HPDE6-E6E7 (cell line): ENCODE measurements at regions not wholly inside any gene's neighbourhood (a gene's known extent, or its start where the extent isn't known, plus 50 kb on each side); places are given as distances from the start of the nearest gene placed in this dataset.
"Not testable (repeated sequence)": the region's sequence is repeated elsewhere in the genome, so short reads cannot be mapped to it uniquely, and the experiment has no call there.

Source experiments
- DNase-seq: peaks from one replicate; pipeline ENCODE4 v3.0.0; 2011; ENCODE audit warnings: missing footprints; ENCODE audit errors: extremely low spot score

DNA sequence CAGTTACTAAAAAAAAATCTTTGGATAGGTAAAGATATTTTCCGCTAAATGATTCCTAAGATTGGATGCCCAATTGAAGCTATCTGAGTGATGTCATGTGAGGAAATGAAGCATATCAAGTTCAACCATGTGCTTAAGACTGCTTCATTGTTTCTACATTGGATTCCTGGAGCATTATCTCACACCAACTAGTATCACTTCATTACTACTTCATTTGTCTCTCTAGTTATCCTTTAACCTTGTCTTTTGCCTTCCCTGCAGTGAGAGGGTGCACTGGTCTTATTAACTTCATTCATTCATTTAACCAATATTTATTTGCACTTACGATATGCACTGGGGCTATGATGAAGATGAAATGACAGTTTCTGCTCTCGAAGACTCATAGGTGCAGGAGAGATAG lies 198.1 kb downstream of the SLC38A4 start:
- DNase-seq = no peak

DNA sequence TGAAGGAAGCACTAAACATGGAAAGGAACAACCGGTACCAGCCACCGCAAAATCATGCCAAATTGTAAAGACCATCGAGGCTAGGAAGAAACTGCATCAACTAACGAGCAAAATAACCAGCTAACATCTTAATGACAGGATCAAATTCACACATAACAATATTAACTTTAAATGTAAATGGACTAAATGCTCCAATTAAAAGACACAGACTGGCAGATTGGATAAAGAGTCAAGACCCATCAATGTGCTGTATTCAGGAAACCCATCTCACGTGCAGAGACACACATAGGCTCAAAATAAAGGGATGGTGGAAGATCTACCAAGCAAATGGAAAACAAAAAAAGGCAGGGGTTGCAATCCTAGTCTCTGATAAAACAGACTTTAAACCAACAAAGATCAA lies 206.3 kb downstream of the SLC38A4 start:
- not testable (repeated sequence) for DNase-seq

DNA sequence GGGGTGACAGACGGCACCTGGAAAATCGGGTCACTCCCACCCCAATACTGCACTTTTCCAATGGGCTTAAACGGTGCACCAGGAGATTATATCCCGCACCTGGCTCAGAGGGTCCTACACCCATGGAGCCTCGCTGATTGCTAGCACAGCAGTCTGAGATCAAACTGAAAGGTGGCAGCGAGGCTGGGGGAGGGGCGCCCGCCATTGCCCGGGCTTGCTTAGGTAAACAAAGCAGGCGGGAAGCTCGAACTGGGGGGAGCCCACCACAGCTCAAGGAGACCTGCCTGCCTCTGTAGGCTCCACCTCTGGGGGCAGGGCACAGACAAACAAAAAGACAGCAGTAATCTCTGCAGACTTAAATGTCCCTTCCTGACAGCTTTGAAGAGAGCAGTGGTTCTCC lies 208.1 kb downstream of the SLC38A4 start:
- not testable (repeated sequence) for DNase-seq

DNA sequence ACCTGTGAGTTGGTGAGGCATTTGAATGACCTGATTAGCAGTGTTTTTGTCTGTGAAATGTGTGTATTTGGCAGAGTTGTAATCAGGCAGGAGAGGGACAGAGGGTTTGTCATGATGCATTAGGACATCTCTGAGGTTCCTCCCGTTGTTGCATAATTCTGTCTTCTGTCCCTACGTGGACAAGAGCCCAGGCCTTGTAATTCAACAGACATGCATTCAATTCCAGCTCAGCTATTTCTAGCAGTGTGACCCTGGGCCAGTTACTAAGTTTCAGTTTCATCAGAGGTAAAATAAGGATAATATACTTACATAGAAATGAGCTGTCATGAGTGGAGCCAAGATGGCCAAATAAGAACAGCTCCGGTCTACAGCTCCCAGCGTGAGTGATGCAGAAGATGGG lies 208.6 kb downstream of the SLC38A4 start:
- no peak for DNase-seq

DNA sequence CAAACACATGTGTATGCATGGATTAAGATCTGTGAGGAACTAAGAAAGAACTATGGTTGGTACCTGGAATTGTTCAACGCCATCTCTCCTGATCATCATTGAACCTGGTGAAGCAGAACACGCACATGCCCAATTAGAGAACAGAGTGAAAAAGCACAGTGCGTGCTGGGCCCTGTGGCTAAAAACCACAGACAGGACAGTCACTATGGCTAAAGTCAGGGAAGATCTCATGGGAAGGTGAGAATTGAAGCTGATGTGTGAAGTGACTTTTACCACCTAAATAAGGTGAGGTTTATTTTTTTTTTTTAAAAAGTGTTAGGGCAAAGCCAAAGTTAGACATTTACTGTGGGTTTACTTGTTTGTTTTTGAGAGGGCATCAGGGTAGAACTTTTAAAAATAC lies 215.0 kb downstream of the SLC38A4 start:
- no peak for DNase-seq

DNA sequence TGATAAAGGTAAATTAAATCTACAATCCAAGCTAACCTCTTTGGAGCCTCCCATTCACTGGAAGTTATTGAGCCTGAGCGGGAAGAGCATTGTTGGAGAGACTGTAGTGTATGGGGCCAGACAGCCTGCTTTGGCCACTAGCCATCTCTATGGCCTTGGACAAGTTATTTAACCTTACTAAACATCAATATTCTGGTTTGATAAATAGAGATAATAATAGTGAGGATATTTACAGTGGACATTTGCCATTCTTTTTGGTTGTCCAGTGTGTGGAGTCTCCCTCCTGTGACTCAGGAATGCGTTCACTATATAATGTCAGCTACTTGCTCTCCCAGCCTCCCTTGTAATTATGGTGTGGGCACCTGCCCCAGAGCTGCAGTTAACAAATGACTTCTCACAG lies 216.1 kb downstream of the SLC38A4 start:
- no peak for DNase-seq

DNA sequence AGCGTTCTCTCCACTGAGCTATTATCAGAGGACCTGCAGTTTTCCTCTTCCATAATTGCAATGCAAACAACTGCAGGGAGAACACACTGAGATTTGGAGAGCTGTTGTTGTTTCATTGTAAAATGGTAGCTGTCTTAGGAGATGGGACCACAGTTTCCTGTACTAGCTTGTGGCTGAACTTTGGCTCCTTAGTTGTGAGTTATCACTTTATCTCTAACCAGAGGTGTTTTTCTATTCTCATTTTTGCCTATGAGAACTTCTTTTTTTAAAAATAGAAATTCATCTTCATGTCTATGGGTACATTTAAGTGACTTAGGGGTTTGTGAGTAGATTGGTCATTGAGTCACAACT lies 216.5 kb downstream of the SLC38A4 start:
- no peak for DNase-seq

DNA sequence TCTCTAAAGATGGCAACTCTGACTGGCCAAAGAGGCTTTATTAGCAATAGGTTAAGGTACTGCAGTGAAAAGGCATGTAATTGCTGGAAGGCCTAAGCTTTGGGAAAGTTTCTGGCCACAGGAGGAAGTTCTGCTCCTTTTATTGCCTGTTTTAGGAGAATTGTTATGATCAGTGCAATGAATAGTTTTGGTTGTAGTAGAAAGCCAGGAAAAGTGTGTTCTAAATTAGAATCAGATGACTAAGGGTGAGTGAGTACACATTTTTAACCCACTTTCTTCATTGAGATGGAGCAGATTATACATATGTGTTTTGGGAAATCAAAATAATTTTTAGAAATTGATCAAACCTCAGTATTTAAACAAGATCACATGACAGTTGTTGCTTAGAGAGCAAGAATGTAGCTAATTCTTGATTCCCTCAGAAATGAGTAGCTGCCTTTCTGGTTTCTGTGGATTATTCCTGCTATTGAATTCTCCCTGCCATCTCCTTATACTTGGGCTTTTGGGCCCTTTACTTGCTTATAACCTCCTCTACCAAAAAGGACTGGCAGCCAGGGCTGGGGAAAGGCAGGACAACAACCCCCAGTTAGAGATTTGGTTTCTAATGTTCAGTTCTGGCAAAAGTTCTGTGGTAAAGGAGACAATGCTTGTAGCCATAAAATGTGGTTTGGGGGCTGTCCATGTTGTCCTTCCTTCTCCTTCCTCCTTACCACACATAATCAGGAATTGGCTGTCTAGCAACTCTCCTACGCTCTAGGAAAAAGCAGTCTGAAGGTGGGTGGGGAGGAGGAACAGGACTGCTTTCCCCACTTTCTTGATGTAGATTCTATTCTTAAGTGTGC lies 217.1 kb downstream of the SLC38A4 start:
- no peak for DNase-seq

DNA sequence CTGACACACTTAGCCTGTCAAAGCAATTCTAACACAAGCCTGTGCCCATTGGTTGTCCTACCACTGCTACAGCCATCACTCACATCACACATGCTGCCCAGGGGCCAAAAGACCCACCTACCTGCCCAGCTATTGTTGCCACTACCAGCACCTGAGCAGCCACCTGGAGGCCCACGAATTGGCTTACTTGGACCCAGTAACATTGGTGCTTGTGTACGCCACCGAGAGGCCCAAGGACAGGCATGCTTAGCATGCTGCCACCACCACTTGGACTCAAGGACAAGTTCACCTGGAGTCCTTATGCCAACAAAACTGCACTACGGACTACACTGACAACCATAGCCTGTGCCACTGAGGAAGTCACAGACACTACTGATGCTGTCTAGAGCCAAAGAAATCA lies 221.1 kb downstream of the SLC38A4 start:
- DNase-seq = no peak

DNA sequence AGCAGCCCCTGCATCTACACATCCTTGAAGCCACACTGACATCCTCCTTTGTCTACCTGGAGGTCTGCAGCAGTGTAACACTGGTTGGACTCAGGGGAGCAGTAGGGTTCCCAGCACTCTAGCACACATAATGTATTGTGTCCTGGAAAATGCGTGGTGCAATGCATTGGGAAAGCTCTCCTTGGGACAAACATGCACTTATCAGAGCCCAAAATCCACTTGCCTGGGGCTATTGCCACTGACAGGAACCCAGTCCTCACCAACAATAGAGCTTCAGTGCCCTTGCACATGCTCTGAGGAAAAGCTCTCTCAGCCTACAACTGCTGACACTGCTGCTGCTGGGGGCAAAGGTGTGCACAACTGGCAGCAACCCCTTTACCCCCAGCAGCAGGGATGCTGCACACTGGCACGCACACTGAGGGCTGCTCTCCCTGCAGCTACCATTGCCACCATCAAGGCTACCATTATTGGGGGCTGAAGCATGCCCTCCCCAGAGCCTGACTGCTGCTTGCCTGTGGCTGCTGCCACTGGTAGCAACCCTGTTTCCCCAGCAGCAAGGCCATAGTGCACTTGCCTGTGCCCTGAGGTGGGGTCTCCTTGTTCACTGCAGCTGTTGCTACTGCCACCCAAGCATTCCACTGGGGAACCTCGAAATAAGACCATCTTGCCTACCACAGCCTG lies 221.9 kb downstream of the SLC38A4 start:
- no peak for DNase-seq

DNA sequence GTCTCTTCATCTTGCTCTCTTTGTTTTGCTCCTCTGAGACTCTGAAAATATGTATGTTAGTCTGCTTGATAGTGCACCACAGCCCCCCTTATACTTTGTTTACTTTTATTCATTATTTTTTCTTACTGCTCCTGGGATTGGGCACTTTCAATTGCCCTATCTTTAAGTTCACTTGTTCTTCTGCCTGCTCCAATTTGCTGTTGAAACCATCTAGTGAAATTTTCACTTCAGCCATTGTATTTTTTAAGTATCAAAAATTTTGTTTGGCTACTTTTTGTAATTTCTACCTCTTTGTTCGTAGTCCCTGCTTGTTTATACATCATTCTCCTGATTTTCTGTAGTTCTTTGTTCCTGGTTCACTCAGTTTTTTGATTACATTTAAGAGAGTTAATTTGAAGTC lies 223.3 kb downstream of the SLC38A4 start:
- no peak for DNase-seq

DNA sequence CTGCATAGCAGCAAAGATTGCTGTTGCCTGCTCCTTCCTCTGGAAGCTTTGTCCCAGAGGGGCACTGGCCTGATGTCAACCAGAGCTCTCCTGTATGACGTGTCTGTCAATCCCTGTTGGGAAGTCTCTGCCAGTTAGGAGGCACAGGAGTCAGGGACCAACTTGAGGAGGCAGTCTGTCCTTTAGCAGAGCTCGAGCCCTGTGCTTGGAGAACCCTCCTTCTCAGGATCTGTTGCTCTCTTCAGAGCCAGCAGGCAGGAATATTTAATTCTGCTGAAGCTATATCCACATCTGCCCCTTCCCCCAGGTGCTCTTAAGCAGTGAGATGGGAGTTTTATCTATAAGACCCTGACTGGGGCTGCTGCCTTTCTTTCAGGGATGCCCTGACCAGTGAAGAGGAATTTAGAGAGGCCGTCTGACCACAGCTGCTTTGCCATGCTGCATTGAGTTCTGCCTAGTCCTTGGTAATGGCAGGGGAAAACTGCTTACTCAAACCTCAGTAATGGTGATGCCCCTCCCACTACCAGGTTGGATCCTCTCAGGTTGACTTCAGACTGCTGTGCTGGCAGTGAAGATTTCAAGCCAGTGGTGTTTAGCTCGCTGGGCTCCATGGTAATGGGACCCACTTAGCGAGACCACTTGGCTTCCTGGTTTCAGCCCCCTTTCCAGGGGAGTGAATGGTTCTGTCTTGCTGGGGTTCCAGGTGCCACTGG lies 218.6 kb upstream of the SLC38A2 start:
- DNase-seq = no peak

DNA sequence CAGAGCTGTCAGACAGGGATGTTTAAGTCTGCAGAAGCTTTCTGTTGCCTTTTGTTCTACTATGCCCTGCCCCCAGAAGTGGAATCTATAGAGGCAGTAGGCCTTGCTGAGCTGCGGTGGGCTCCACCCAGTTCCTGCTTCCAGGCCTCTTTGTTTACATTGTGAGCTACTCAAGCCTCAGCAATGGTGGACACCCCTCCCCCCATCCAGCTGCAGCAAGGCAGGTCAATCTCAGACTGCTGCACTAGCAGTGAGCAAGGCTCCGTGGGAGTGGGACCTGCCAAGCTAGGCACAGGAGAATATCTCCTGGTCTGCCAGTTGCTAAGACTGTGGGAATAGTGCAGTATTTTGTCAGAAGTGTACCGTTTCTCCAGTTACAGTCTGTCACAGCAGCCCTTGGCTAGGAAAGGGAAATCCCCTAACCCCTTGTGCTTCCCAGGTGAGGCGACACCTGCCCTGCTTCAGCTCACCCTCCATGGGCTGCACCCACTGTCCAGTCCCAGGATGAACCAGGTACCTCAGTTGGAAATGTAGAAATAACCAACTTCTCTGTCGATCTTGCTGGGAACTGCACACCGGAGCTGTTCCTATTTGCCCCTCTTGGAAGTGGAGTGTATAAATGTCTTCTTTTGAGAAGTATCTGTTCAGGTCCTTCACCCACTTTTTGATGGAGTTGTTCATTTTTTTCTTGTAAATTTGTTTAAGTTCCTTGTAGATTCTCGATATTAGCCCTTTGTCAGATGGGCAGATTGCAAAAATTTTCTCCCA lies 213.5 kb upstream of the SLC38A2 start:
- no peak for DNase-seq

DNA sequence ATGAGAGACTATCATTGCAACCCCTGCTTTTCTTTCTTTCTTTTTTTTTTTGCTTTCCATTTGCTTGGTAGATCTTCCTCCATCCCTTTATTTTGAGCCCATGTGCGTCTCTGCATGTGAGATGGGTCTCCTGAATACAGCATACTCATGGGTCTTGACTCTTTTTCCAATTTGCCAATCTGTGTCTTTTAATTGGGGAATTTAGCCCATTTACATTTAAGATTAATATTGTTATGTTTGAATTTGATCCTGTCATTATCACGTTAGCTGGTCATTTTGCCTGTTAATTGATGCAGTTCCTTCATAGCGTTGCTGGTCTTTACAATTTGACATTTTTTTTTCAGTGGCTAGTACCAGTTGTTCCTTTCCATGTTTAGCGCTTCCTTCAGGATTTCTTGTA lies 211.5 kb upstream of the SLC38A2 start:
- DNase-seq = not testable (repeated sequence)

DNA sequence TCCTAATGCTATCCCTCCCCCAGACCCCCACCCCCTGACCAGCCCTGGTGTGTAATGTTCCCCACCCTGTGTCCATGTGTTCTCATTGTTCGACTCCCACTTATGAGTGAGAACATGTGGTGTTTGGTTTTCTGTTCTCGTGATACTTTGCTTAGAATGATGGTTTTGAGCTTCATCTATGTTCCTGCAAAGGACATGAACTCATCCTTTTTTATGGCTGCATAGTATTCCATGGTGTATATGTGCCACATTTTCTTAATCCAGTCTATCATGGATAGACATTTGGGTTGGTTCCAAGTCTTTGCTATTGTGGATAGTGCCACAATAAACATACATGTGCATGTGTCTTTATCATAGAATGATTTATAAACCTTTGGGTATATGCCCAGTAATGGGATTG lies 209.4 kb upstream of the SLC38A2 start:
- not testable (repeated sequence) for DNase-seq

DNA sequence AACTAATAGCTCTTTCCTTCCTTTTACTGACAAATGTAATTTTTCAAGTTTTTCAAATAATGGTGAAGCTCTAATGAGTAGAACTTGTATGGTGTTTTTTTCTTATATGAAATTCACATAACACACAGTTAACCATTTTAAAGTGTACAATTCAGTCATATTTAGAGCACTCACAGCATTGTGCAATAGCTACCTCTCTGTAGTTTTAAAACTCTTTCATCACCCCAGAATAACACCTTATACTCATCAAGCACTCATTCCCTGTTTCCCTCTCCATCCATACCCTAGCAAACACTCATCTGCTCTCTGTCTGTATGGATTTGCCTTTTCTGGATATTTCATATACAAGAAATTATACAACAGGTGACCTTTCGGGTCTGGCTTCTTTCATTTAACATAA lies 207.9 kb upstream of the SLC38A2 start:
- DNase-seq = no peak

DNA sequence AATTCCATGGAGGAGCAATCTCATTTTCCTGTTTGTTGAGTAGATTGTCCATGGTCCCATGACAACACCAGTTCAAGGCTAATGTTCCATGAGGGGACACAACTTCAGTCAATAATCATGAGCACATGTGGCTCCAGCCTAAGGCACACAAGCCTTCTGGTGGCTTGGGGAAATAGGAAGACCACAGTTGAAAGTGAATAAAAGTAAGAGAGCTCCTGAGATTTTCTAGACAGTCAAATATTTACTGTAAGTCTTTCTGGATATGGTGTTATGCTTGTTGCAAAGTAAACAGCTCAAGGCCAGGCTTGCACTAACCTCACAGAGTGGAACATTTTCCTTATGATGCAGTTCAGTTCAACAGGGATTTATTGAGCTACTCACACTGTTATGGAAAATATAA lies 206.9 kb upstream of the SLC38A2 start:
- DNase-seq = no peak

DNA sequence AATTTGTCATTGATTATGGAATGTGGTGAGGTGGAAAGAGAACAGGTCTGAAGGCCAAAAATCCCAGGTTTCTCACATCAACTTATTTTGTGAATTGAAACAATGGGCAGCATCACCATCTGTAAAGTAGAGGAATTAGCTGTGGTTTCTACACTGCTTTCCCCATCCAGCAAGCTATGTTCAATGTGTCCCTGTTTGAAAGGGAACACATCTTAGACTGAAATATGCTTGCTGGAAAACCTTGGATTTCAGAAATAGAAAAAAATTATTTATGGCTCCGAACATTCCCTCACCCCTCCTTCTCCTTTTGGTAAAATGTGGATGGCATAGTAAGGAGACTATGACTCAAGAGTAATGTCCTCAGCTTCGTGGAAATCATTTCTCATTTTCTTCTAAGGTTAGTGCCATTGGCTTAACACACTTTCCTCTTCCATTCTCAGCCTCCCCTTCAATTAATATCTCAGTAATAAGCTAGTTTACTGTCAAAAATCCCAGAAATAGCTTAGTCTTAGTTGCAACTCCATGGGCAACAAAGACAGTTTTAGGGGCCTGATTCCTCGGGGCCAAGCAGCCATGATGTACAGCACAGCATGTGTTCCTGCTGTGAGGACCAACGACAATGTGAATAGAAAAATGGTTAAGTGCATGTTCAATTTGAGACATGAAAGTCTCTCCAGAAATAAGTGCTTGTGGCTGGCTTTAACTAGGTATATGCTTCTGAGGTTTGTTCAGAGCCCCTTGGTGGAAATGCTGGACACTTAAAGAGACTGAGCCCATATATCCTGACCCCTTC lies 205.8 kb upstream of the SLC38A2 start:
- no peak for DNase-seq

DNA sequence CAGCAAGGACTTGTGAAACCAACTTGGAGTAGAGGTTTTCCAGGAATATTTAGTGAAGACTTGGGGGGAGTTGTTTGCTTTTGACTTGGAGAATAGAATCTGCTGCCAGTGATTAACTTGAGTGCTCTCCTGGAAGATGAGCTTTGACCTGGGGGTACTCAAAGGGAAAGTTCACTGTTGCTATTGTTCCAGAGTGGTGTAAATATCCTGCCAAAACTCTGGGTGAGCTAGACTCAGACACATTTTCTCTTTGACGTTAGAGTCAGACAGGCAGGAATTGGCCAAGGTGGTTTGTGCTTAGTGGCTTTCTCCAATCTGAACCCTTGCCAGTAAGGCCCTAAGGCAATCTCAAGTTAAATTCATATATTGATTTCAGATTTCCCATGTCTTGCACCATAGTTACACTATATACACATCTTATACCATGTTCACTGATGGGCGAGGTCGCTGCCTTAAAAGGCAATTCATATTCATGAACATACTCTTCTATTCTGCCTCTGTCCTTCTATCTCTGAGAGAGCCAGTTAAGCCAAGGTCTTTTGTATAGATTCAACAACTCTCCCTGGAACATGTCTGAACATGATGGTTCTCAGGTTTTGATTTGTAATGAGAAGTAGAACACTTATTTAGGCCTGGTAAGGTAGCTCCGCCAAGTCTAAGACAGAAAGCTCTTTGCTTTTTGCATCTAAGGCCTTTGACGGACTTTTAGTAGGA lies 204.6 kb upstream of the SLC38A2 start:
- no peak for DNase-seq

DNA sequence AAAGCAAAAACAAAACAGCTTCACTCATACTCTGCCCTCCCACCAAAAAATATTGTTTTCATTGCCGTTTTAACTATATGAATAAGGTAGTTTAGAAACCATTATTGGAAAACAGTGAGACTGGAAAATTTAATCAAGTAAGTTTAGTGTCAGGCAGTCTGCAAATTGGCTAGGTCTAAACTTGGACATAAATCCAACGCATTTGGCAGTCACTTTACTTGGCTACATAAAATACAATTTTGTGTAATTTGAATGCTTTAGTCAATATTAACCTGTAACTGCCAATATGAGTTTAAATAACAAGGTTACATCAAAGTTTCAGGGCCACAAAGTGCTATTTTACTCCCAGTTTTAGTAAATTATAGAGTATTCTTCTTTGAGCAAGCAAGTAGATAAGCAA lies 202.3 kb upstream of the SLC38A2 start:
- DNase-seq = no peak

DNA sequence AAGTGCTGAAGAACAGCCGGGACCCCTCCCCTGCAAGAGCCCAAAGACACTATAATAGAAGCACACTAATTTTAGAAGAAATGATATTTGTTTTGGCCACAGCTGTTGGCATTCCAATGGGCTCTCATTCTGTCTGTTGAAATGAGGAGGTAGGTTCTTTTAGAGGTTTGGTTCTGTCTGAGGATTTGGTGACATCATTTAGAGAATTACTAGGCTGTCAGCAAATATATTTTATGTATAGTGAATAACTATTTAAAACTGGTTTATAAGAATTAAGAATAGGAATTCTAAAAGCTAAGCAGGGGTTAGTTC lies 200.7 kb upstream of the SLC38A2 start:
- no peak for DNase-seq
